Smooth muscle cell (in vitro differentiated cells): ENCODE measurements at regions not wholly inside any gene's neighbourhood (a gene's known extent, or its start where the extent isn't known, plus 50 kb on each side); places are given as distances from the start of the nearest gene placed in this dataset.
"Not testable (repeated sequence)": the region's sequence is repeated elsewhere in the genome, so short reads cannot be mapped to it uniquely, and the experiment has no call there.

ENCODE experiments used
- DNase-seq: peaks from one replicate; lab custom pipeline; 2025; ENCODE audit not compliant: unreplicated experiment; lab: John Stamatoyannopoulos, UW
- H2AFZ ChIP-seq: fragments of 200-600 bp; sonication (generic); 2 replicates; pipeline ENCODE4 v1.6.0; 2016; ENCODE audit warnings: antibody characterized with exemption, low read depth, mild to moderate bottlenecking
- H3F3A ChIP-seq: fragments of 200-600 bp; sonication (generic); 2 replicates; pipeline ENCODE4 v1.6.0; 2017; ENCODE audit warnings: antibody characterized with exemption, low read depth
- H3K27ac ChIP-seq: fragments of 200-600 bp; sonication (generic); 2 replicates; pipeline ENCODE4 v1.5.1; 2016; ENCODE audit warnings: low read depth, mild to moderate bottlenecking
- H3K27me3 ChIP-seq: fragments of 200-600 bp; sonication (generic); 2 replicates; pipeline ENCODE4 v1.6.1; 2016; ENCODE audit warnings: low read depth, mild to moderate bottlenecking
- H3K36me3 ChIP-seq: fragments of 200-600 bp; sonication (generic); 2 replicates; pipeline ENCODE4 v1.5.1; 2016; ENCODE audit warnings: low read depth
- H3K4me1 ChIP-seq: fragments of 200-600 bp; sonication (generic); 2 replicates; pipeline ENCODE4 v1.5.1; 2016; ENCODE audit warnings: low read depth
- H3K4me2 ChIP-seq: fragments of 200-600 bp; sonication (generic); 2 replicates; pipeline ENCODE4 v1.6.0; 2016; ENCODE audit warnings: mild to moderate bottlenecking
- H3K4me3 ChIP-seq: fragments of 200-600 bp; sonication (generic); 2 replicates; pipeline ENCODE4 v1.5.1; 2016; ENCODE audit warnings: mild to moderate bottlenecking
- H3K79me2 ChIP-seq: fragments of 200-600 bp; sonication (generic); 2 replicates; pipeline ENCODE4 v1.6.0; 2016; ENCODE audit warnings: low read depth, mild to moderate bottlenecking
- H3K9ac ChIP-seq: fragments of 200-600 bp; sonication (generic); 2 replicates; pipeline ENCODE4 v1.6.0; 2016; ENCODE audit warnings: low read depth
- H3K9me3 ChIP-seq: fragments of 200-600 bp; sonication (generic); replicated peaks from 2 replicates; pipeline ENCODE4 v1.5.1; 2016; ENCODE audit warnings: low read depth
- H4K20me1 ChIP-seq: fragments of 200-600 bp; sonication (generic); 2 replicates; pipeline ENCODE4 v1.6.0; 2016; ENCODE audit warnings: low read depth
- CTCF ChIP-seq: fragments of 200-600 bp; sonication (generic); IDR thresholded peaks from 2 replicates; pipeline ENCODE4 v1.5.1; 2017; ENCODE audit warnings: borderline replicate concordance, mild to moderate bottlenecking, antibody characterized with exemption; ENCODE audit not compliant: insufficient read depth, poor library complexity, severe bottlenecking
- WGBS: methylation state at CpG from one replicate; pipeline ENCODE4 v1.1.7; 2016; ENCODE audit warnings: low lambda C conversion rate; 5-methylcytosine and 5-hydroxymethylcytosine counted together

- H3F3A ChIP-seq = no peaks in the 10 kb centered on the region
These were observed 1222.8 kb downstream of the GALC start for GRCh38 chr14:86770186-86770585.

GRCh38 chr14:86766469-86766868, 1226.5 kb downstream of the GALC start:
- Histone ChIP-seq H2AFZ (no peak overlapping the region), H3F3A (no peaks in the 10 kb centered on the region), H3K4me2 (no peak overlapping the region), H3K79me2 (no peaks in the 10 kb centered on the region), H3K36me3 (no peaks in the 10 kb centered on the region), H3K4me1 (no peaks in the 10 kb centered on the region), H3K27ac (no peak overlapping the region), H3K27me3 (no peaks in the 10 kb centered on the region), H4K20me1 (no peaks in the 10 kb centered on the region), H3K9me3 (no peaks in the 10 kb centered on the region), H3K9ac (no peak overlapping the region), H3K4me3 (no peak overlapping the region)
- DNase-seq = no peak
- WGBS = 95% methylated on average over 4 of the region's 4 CpGs
- TF ChIP-seq CTCF = no peak

More at GRCh38 chr14:86770186-86770585, 1222.8 kb downstream of the GALC start:
- H3K27me3 ChIP-seq = no peaks in the 10 kb centered on the region
- H3K9ac ChIP-seq = no peak overlapping the region
- no peak for TF ChIP-seq CTCF
- H3K9me3 ChIP-seq = no peaks in the 10 kb centered on the region
- WGBS = 87% methylated on average over 3 of the region's 3 CpGs
- H3K27ac ChIP-seq = no peak overlapping the region
- no peak overlapping the region for H3K4me2 ChIP-seq
- no peaks in the 10 kb centered on the region for H3K36me3 ChIP-seq
- no peaks in the 10 kb centered on the region for H3K79me2 ChIP-seq
- no peaks in the 10 kb centered on the region for H3K4me1 ChIP-seq
- DNase-seq = no peak
- H3K4me3 ChIP-seq = no peak overlapping the region
- H4K20me1 ChIP-seq = no peaks in the 10 kb centered on the region
- no peak overlapping the region for H2AFZ ChIP-seq

- H3K27ac ChIP-seq = no peak overlapping the region
- DNase-seq = no peak
- no peak for TF ChIP-seq CTCF
- no peaks in the 10 kb centered on the region for H4K20me1 ChIP-seq
- H3K79me2 ChIP-seq = no peaks in the 10 kb centered on the region
- 93% methylated on average over 6 of the region's 6 CpGs for WGBS
- no peaks in the 10 kb centered on the region for H3F3A ChIP-seq
- H3K4me3 ChIP-seq = no peak overlapping the region
- no peaks in the 10 kb centered on the region for H3K9me3 ChIP-seq
- H3K4me1 ChIP-seq = no peaks in the 10 kb centered on the region
- no peak overlapping the region for H2AFZ ChIP-seq
- no peaks in the 10 kb centered on the region for H3K36me3 ChIP-seq
- H3K27me3 ChIP-seq = no peaks in the 10 kb centered on the region
- H3K4me2 ChIP-seq = no peak overlapping the region
- H3K9ac ChIP-seq = no peak overlapping the region
These were observed 1231.4 kb downstream of the GALC start for GRCh38 chr14:86761611-86762010.

- no peak overlapping the region for H3K9ac ChIP-seq
- 89% methylated on average over 7 of the region's 7 CpGs for WGBS
- no peaks in the 10 kb centered on the region for H3K79me2 ChIP-seq
- H3K4me2 ChIP-seq = no peak overlapping the region
- H3K4me3 ChIP-seq = no peak overlapping the region
- no peak for TF ChIP-seq CTCF
- DNase-seq = no peak
- no peaks in the 10 kb centered on the region for H3K36me3 ChIP-seq
- no peaks in the 10 kb centered on the region for H3K4me1 ChIP-seq
- H3F3A ChIP-seq = no peaks in the 10 kb centered on the region
- H4K20me1 ChIP-seq = no peaks in the 10 kb centered on the region
- H3K27me3 ChIP-seq = no peaks in the 10 kb centered on the region
- H3K9me3 ChIP-seq = no peaks in the 10 kb centered on the region
- H2AFZ ChIP-seq = no peak overlapping the region
- no peak overlapping the region for H3K27ac ChIP-seq
These were observed 1226.7 kb downstream of the FLRT2 start for GRCh38 chr14:86756521-86757190.

GRCh38 chr14:86750488-86750887, 1220.5 kb downstream of the FLRT2 start:
- H3K36me3 ChIP-seq, H4K20me1 ChIP-seq, H3K9ac ChIP-seq, H3K9me3 ChIP-seq, H2AFZ ChIP-seq, H3F3A ChIP-seq, DNase-seq, H3K27me3 ChIP-seq, H3K4me3 ChIP-seq, H3K4me1 ChIP-seq, H3K79me2 ChIP-seq, H3K4me2 ChIP-seq, H3K27ac ChIP-seq: not testable (repeated sequence)
- 87% methylated on average over 4 of the region's 4 CpGs for WGBS
